HL-60 (cell line): ENCODE measurements at regions not wholly inside any gene's neighbourhood (a gene's known extent, or its start where the extent isn't known, plus 50 kb on each side); places are given as distances from the start of the nearest gene placed in this dataset.
"Not testable (repeated sequence)": the region's sequence is repeated elsewhere in the genome, so short reads cannot be mapped to it uniquely, and the experiment has no call there.

Experiments used
- DNase-seq, 2 experiments: peaks; one replicate each; pipeline ENCODE4 v3.0.0-alpha.2; 2010 to 2020; ENCODE audit warnings: low read depth in 1 of 2, low spot score in 1 of 2
- H3K27ac ChIP-seq: fragments of 250-450 bp; sonication (Bioruptor Pico); replicated peaks from 2 replicates; pipeline ENCODE4 v1.5.1; 2020; ENCODE audit warnings: mild to moderate bottlenecking, moderate library complexity
- H3K27me3 ChIP-seq: fragments of 250-450 bp; sonication (Bioruptor Pico); 2 replicates; pipeline ENCODE4 v1.5.1; 2021; ENCODE audit warnings: mild to moderate bottlenecking, moderate library complexity; ENCODE audit not compliant: insufficient read depth, poor library complexity, severe bottlenecking
- H3K4me3 ChIP-seq: replicated peaks from 2 replicates; pipeline ENCODE4 v1.5.1; 2011; ENCODE audit warnings: mild to moderate bottlenecking, control low read depth, low read length; ENCODE audit not compliant: insufficient read depth
- GABPA ChIP-seq: IDR thresholded peaks from 2 replicates; pipeline ENCODE4 v1.6.1; 2012; ENCODE audit warnings: low read depth
- POLR2AphosphoS5 ChIP-seq: IDR thresholded peaks from 2 replicates; pipeline ENCODE4 v1.6.1; 2012; ENCODE audit warnings: low read depth
- SPI1 ChIP-seq: IDR thresholded peaks from 2 replicates; pipeline ENCODE4 v1.6.1; 2012; ENCODE audit warnings: low read depth, mild to moderate bottlenecking, borderline replicate concordance
- TF ChIP-seq, protein P1 (sequence below): IDR thresholded peaks from one replicate; pipeline ENCODE4 v1.5.1; 2011; ENCODE audit warnings: low read length, control low read depth, inconsistent platforms; ENCODE audit not compliant: insufficient read depth
- TF ChIP-seq, protein P2 (sequence below): IDR thresholded peaks from 2 replicates; pipeline ENCODE4 v1.6.1; 2012; ENCODE audit warnings: low read depth; ENCODE audit not compliant: insufficient replicate concordance

DNA sequence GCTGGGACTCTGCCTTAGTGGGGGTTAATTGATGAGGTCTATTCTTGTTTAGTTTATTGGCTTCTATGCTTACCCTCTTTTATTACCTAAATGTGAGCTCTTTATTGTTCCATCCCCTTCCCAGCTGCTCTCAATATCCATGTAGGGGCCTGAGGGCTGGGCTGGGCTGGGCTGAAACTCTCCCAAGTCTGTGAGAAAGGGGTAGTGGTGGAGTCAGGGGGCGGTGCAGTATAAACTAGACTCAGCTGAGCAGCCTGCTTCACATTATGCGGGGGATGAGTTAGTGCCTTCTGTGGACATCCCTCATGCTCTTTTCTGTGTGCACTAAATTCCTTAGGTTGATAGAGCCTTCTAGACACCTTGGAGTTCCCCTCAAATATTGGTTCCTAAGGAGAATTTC is 451.8 kb upstream of the PTGER4 start:
- no peak overlapping the region for H3K4me3 ChIP-seq
- no peak overlapping the region for H3K27ac ChIP-seq
- no peak for DNase-seq
- H3K27me3 ChIP-seq = no peaks in the 10 kb centered on the region
- TF ChIP-seq, protein P1, sequence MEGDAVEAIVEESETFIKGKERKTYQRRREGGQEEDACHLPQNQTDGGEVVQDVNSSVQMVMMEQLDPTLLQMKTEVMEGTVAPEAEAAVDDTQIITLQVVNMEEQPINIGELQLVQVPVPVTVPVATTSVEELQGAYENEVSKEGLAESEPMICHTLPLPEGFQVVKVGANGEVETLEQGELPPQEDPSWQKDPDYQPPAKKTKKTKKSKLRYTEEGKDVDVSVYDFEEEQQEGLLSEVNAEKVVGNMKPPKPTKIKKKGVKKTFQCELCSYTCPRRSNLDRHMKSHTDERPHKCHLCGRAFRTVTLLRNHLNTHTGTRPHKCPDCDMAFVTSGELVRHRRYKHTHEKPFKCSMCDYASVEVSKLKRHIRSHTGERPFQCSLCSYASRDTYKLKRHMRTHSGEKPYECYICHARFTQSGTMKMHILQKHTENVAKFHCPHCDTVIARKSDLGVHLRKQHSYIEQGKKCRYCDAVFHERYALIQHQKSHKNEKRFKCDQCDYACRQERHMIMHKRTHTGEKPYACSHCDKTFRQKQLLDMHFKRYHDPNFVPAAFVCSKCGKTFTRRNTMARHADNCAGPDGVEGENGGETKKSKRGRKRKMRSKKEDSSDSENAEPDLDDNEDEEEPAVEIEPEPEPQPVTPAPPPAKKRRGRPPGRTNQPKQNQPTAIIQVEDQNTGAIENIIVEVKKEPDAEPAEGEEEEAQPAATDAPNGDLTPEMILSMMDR = no peak
- TF ChIP-seq GABPA (no peak), SPI1 (no peak), POLR2AphosphoS5 (no peak)
- TF ChIP-seq, protein P2, sequence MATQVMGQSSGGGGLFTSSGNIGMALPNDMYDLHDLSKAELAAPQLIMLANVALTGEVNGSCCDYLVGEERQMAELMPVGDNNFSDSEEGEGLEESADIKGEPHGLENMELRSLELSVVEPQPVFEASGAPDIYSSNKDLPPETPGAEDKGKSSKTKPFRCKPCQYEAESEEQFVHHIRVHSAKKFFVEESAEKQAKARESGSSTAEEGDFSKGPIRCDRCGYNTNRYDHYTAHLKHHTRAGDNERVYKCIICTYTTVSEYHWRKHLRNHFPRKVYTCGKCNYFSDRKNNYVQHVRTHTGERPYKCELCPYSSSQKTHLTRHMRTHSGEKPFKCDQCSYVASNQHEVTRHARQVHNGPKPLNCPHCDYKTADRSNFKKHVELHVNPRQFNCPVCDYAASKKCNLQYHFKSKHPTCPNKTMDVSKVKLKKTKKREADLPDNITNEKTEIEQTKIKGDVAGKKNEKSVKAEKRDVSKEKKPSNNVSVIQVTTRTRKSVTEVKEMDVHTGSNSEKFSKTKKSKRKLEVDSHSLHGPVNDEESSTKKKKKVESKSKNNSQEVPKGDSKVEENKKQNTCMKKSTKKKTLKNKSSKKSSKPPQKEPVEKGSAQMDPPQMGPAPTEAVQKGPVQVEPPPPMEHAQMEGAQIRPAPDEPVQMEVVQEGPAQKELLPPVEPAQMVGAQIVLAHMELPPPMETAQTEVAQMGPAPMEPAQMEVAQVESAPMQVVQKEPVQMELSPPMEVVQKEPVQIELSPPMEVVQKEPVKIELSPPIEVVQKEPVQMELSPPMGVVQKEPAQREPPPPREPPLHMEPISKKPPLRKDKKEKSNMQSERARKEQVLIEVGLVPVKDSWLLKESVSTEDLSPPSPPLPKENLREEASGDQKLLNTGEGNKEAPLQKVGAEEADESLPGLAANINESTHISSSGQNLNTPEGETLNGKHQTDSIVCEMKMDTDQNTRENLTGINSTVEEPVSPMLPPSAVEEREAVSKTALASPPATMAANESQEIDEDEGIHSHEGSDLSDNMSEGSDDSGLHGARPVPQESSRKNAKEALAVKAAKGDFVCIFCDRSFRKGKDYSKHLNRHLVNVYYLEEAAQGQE = no peak

DNA sequence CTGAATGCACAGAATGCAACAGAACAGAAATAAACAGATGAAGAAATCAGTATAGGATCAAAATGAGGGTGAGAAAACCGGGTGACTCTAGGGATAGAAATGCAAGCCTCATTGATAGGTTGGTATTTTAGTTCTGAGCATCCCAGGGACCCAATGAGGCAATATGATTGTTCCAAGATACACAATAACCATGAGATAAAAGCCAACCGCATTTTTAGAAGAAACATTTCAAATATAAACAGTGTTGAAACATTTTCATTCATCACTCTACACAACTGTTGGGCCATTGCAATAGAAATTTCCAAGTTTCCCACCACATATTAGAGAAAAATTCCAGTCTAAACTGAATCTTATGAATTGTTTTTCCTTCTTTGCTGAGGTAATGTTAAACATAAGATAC is 452.3 kb upstream of the PTGER4 start:
- no peak overlapping the region for H3K27ac ChIP-seq
- no peak for DNase-seq
- TF ChIP-seq, protein P1 = no peak
- TF ChIP-seq, protein P2 = no peak
- TF ChIP-seq SPI1 = no peak
- TF ChIP-seq POLR2AphosphoS5 = no peak
- no peak for TF ChIP-seq GABPA

DNA sequence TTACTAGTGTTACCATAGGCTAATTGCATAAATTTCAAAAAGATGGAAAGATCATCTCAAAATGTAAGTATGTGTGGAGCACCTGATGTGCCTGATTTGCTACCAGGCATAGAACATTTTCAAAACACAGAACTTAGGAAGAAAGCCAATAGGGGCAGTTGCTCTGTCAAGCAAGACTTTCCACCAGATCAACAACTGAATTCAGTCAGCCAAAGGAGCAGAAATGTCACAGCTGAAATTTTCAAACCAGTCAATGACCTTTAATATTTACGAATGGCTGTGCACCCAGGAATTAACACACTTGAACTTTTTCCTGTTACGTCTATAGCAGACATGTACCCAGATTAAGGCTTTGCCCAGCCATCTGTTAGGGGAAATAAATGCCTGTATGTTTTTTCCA is 452.8 kb upstream of the PTGER4 start:
- TF ChIP-seq SPI1 (no peak), POLR2AphosphoS5 (no peak), GABPA (no peak)
- TF ChIP-seq, protein P1 = no peak
- TF ChIP-seq, protein P2 = no peak
- DNase-seq = no peak
- no peak overlapping the region for H3K4me3 ChIP-seq
- H3K27me3 ChIP-seq = no peaks in the 10 kb centered on the region
- H3K27ac ChIP-seq = no peak overlapping the region

More for the DNA sequence above, 452.3 kb upstream of the PTGER4 start:
- Histone ChIP-seq H3K4me3 (no peak overlapping the region), H3K27me3 (no peaks in the 10 kb centered on the region)

DNA sequence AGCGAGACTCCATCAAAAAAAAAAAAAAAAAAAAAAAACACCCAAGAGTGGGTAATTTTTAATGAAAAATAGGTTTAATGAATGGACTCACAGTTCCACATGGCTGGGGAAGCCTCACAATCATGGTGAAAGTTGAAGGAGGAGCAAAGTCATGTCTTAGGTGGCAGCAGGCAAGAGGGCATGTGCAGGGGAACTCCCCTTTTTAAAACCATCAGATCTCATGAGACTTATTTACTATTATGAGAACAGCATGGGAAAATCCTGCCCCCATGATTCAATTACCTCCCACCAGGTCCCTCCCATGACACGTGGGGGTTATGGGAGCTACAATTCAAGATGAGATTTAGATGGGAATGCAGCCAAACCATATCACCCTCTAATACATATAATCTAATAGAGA is 454.6 kb upstream of the PTGER4 start:
- not testable (repeated sequence) for DNase-seq, H3K4me3 ChIP-seq, H3K27me3 ChIP-seq, H3K27ac ChIP-seq
